ENCODE measurements at regions not wholly inside any gene's neighbourhood (a gene's known extent, or its start where the extent isn't known, plus 50 kb on each side); places are given as distances from the start of the nearest gene placed in this dataset.

DNA sequence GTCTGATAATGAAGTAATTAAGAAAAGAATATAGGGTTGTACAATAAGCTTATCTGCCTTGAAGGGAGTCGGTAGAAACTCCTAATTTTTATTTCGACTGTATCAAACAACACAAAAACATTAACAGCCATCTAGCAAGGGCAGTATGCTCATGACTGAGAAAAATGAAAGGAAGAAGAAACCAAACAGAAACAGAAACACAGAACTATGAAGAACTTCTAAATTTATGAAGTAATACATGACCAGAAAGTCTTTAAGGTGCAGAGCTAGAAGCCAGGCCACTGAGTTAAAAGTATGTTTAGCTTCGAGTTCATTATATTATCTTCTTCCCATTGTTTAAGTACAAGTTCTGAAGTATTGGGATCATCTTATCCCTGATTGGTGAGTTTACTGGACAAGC is 367.3 kb upstream of the C9orf72 start:
- no peak for DNase-seq
- intact Hi-C loops (cut with DNase I), result no loop called here
- no peak for ATAC-seq (ENCODE audit: poor library complexity)

DNA sequence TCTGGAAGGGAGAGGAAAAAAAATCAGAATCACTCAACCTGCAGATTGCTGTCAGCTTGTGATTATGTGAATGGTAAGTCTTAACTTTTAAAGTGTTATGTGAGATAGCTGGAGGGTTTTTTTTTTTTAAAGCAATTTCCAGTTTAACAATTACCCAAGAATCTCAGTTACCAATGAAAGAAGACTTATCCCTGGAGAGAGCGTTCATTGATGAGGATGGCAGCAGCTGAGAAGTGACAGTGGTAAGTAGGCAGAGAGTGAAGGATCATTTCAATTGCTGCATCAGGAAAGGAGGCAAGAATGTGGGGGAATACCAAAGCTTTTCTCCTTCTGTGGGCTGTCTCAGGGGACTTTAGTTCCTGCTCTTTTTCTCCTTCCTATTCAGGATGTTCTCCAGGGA is 370.2 kb upstream of the C9orf72 start:
- ATAC-seq (ENCODE audit: poor library complexity) (no peak), DNase-seq (no peak)
- intact Hi-C loops (cut with DNase I), result no loop called here

DNA sequence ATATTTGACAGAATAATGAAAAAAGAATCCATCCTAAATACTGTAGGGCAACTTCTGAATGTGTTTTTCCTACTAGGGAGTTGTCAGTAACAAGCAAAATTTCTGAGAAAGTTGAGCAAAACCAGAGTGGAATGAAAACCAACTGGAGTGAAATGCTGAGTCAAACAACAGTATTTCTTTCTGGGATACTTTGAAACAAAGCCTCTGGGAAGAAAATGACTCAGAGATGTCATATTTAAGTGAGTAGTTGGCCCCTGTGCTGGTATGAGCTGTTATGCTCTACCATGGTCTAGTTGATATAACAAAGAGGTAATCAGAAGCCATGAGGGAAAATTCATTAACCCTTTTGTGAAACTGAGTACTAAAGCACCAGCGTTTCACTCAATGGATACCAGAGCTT is 372.1 kb upstream of the C9orf72 start:
- DNase-seq, result no peak
- no peak for ATAC-seq (ENCODE audit: poor library complexity)
- intact Hi-C loops (cut with DNase I), result no loop called here

DNA sequence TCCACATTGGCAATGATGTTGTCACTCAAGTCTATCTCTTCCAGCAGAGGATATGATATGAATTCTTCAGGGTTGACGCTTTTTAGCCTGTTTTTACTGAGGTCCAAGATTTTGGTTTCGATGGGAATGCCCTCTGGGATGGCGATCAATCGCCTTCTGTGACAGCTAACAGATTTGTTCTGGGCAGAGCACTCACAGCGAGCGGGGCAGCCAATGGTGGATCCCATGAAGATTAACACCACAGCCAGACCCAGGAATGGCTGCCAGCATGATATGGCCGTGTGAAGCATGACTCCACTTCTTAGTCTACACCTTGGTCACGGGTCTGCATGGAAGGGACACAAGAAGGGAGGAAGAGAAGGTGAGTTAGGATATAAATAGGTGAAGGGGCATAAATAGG is 377.1 kb upstream of the C9orf72 start:
- intact Hi-C loops (cut with DNase I), result no loop called here
- ATAC-seq (ENCODE audit: poor library complexity) (no peak), DNase-seq (no peak)

DNA sequence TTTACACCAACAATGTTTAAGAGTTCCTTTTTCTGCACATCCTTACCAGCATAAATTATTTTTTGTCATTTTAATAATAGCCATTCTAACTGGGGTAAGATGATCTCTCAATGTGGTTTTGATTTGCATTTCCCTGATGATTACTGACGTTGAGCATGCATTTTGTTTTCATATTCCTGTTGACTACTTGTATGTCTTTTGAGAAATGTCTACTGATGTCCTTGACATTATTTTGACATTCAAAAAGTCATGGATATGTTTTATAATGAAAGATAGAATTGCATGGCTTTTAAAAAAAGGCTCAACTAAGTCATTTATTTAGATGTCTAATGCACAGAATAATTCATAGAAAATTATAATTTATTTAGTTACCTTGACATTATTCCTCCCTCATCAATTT is 381.6 kb upstream of the C9orf72 start:
- intact Hi-C loops (cut with DNase I), result no loop called here
- ATAC-seq (ENCODE audit: poor library complexity) (no peak), DNase-seq (no peak)

DNA sequence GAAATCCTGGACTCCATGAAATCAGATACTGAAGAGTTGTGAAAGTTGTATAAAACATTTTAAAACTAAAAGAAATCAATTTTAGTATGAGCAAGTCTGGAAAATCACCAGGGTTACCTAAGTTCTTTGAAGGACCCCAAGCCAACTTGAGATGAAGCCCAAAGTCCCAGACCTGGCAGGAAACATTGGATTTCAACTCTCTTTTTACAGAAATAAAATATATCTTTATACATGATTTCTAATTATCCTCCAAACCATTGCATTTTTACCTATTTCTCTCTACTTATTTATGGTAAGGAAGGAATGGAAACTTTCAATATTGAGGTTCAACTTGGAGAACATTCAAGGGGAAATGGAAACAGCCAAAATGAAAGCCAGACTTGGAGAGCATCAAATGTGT is 390.6 kb upstream of the C9orf72 start:
- ATAC-seq (ENCODE audit: poor library complexity), result no peak
- intact Hi-C loops (cut with DNase I), result no loop called here

DNA sequence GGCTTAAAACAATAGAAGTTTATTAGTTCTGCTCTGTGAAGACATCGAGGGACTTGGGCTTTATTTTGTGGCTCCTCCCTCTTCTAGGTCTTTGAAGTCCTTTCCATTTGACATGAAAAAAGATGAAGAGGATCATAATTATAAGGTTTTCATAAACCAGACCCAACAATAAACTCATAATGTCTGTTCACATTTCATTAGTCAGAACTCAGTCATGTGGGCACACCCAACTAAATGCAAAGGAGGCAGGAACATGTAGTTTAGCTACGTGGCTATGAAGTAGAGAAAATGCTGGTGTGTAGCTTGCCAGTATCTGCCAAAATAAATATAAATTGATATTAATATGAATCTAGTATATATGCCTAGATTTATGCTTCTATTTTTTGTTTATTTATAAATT is 393.9 kb upstream of the C9orf72 start:
- DNase-seq (no peak), ATAC-seq (ENCODE audit: poor library complexity) (no peak)
- intact Hi-C loops (cut with DNase I), result no loop called here

More for the DNA sequence above, 390.6 kb upstream of the C9orf72 start:
- DNase-seq, result no peak

DNA sequence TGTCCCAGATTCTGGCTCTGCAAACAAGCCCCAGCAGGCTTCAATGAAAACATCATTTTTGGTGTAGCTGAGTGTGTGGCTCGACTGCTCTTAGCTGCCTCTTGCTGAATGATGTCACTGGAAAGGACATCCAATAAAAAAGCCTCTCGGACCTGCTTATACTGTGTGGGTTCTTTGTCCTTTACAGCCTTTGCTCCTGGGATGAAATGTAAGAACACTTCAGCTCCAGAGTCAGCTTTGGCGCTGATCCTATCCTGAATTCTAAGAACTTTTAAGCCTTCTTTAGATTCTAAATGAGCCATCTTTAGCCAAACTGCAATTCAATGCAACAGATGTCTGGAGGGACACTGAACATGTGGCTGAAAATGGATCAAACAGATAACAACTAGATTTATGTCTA is 404.6 kb upstream of the C9orf72 start:
- no peak for DNase-seq
- intact Hi-C loops (cut with DNase I), result no loop called here
- no peak for ATAC-seq (ENCODE audit: poor library complexity)

DNA sequence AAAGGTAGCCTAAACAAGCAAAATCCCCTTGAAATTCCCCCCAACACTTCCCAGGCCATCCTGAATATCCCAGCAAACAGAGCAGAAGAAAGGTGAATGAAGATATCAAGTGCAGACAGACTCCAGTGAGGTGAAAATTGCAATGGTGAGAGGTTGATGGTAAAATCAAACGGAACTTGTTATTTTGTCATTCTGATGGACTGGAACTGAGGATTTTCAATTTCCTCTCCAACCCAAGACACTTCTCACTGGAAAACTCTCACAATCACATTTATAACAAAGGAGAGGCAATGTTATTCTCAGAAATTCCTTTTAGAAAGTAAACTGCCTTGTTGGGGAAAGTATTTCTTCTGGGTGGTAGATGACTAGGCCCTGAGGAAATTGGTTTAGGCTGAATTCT is 412.4 kb upstream of the C9orf72 start:
- intact Hi-C loops (cut with DNase I), result no loop called here
- DNase-seq, result no peak
- no peak for ATAC-seq (ENCODE audit: poor library complexity)

DNA sequence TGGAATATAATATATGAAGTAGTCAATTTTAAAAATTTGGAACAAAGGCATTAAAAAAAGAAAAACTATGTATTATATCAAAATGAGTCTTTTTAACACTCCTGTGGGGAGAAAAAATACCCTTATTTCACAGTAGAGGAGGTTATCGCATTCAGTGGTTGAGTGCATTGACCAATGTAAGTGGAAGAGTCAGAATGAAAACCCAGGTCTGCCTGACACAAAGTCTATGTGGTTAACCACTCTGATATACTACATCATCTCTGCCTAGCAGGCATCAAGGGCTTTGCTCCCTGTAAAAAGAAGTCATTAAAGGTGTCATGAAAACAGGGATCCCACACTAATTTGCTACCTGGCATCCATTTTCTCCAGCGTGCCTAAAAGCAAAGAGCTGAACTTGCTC is 417.2 kb upstream of the C9orf72 start:
- DNase-seq, result no peak
- ATAC-seq (ENCODE audit: poor library complexity), result no peak
- intact Hi-C loops (cut with DNase I), result no loop called here

DNA sequence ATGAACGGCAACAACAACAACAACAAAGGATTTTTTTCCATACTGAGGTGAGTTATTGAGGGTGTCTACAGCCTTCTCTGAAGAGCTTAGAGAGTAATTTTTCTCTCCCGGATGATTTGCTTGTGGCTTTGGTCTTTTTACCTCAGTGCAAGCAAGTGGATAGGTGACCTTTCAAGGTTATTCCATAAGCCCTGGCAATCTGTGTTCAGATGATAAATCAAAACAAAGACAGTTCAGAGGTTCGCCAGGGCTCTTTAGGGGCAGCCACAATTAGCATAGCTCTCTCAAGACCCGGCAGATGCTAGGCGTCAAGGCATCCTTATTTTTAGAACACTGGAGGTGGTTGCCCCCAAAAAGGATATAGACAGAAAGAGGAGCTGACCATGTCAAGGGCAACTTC is 417.9 kb upstream of the C9orf72 start:
- intact Hi-C loops (cut with DNase I), result no loop called here
- DNase-seq (no peak), ATAC-seq (ENCODE audit: poor library complexity) (no peak)

DNA sequence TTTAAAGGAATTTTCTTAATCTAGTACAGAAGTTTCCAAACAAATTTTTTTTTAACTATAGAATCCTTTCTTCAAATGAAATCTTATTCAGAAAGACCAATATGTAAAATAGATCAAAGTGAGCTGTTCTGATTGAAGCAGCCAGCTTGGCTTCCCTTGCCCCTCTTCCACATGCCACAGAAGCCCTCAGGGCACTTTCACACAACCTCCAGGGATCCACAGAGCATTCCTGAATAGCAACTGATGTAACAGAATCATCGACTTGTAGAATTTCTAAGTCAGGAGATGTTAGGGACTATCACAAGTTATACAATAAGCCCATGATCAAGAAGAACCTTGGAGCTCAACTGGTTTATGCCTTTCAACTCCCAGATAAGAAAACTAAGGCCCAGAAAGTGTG is 427.8 kb upstream of the C9orf72 start:
- no peak for DNase-seq

DNA sequence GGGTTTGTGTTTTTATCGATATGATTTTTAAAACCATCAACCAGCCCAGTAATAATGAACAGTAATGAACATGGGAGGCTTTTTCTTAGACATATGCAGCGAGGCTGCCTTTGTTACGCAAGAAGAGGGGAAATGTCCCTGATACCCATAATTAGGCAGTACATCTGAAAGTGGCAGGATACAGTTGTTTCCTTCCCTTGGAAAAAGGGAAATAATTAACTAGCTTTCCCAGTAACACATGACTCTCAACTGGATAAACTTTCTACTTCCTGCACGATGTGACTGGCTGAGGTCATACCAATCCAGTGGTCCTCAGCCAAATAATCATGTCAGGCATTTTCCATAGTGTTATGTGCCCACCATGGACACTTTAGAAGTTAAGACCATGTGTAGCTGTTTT is 431.6 kb upstream of the C9orf72 start:
- intact Hi-C loops (cut with DNase I), result no loop called here
- DNase-seq (no peak), ATAC-seq (ENCODE audit: poor library complexity) (no peak)

More for the DNA sequence above, 427.8 kb upstream of the C9orf72 start:
- ATAC-seq (ENCODE audit: poor library complexity), result no peak
- intact Hi-C loops (cut with DNase I), result no loop called here

DNA sequence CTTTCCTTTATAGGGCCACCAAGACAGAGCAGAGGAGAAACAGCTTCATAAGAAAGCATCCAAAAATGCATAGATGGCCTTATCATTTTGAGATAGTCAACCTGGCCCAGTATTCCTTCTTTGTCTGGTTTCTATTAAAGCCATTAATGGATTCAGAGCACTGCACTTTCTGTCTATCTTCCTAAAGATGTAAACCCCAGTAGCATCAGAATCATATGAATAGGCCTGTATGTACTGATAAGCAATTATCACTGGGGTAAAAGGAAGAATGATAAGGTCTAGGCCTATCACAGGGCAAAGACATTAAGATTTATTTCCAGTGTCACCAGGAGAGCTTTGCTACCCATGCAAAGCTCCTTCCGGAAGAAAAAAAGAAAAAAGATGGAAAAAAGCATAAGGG is 432.5 kb upstream of the C9orf72 start:
- no peak for ATAC-seq (ENCODE audit: poor library complexity)
- no peak for DNase-seq
- intact Hi-C loops (cut with DNase I), result no loop called here

DNA sequence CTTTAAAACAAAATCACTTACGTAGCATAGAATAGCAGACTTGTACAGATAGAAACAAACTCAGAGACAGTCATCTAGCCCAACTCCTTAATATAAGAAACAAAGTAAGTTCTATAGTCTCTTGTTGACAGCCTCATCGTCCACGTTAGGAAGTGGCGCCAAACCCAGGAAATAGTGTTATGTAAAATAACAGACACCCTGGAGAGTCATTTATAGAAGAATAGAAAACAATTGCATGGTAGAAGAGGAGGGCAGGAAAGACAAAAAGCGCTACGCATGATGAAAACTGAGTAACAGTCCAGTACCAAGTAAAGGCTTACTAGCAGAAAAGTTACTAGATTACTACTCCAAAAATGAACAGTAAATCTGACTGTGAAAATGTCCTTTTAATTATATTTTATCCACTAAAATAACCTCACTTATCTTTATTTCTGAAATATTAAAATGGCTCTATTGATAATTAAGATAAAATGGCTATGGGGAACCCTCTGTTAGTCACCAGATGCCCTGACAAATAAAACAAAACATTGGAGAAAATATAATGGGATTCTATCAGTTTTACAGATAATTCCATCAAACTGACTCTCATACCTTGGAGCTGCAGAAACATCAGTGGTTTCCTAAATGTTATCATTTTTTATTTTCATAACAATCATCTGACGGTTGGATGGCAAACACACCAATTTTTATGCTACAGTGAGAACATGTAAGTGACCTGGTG is 434.0 kb upstream of the C9orf72 start:
- DNase-seq (no peak), ATAC-seq (ENCODE audit: poor library complexity) (no peak)
- intact Hi-C loops (cut with DNase I), result no loop called here

DNA sequence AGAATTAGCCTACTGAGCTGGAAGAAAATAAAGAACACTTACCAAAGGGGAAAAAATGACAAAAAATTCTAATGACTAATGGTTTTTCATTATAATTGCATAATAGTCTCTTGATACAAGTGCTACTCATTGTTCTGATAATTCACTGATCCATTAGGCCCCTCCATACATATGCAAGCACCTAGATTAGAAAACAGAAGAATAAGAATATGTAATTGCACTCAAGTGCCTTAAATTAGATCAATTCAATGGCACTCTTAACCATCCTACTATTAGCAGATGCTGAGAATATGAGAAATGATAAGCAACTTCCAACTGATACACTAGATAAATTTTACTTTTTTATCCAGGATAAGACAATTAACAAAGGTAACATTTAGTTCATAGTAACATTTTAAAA is 440.9 kb upstream of the C9orf72 start:
- ATAC-seq (ENCODE audit: poor library complexity), result no peak
- intact Hi-C loops (cut with DNase I), result no loop called here

DNA sequence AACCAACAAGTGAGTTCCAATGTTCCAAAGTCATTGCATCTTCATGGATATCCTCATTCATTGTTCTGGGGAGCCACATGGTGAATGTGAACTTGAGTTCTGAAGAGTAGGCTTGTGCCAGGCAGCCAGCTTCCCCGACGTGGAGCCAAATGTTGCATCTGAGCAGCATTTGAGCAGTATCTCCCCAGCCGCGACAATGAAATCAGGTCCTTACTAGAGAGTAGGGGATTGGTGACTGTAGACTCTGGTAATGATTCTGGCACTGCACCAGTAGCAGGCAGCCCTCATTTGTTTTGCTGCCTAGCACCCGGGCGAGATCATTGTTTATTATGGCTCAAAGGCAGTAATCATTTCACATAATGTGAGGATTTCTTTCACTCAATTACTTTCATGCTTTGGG is 451.4 kb upstream of the C9orf72 start:
- DNase-seq (no peak), ATAC-seq (ENCODE audit: poor library complexity) (no peak)
- intact Hi-C loops (cut with DNase I), result no loop called here

More for the DNA sequence above, 440.9 kb upstream of the C9orf72 start:
- DNase-seq, result no peak

DNA sequence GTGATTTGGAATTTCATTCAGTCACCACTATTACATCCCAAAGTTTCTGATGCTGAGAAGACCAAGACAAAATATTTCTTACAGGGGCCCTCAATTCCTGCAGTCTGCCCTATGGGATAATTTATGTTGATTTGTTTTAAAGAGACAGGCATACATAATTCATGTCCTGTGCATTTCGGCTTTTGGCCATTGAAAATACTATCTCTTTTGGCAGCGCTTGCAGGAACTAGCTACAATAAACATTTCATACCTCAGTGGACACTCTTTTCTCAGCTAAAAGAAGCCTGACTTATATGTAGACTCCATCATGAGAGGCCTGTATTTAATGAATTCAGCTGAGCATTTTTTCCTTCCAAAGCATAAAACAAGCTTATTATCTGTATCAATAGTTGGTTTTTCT is 451.9 kb upstream of the C9orf72 start:
- intact Hi-C loops (cut with DNase I), result no loop called here
- DNase-seq (no peak), ATAC-seq (ENCODE audit: poor library complexity) (no peak)

DNA sequence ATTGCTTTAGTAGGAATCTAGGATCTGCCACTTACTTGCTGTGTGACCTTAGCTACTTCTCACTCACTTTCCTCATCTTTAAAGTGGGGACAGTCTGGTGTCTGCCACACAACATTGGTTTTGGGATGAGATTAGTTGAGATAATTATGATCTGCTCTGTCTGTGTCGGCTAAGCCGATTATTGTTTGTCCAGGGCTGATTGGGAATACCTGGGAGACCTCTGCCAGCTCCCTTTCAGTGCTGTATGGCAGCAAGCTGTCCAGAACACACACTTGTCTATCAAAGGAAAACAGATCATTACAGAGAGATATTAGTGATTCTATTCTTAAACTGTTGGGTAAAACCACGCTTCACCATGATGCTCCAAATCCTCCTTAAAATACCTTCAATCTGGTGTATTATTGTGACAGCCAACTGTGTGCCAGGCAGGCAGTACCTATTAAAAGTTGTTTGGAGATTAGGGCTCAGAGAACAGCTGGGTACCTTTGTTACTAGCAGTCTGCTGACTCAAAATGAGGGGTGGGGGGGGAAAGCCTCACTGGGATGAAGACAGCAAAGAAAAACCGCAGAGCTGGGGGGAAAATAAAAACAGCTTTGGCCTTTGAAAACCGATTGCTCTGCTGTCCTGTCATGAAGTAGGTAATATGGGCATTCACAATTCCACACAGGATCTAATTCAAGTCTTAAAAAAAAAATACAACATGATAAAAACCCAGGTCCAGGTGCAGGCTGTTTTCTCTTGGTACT is 458.4 kb upstream of the C9orf72 start:
- no peak for DNase-seq
- intact Hi-C loops (cut with DNase I), result no loop called here
- ATAC-seq (ENCODE audit: poor library complexity), result no peak

DNA sequence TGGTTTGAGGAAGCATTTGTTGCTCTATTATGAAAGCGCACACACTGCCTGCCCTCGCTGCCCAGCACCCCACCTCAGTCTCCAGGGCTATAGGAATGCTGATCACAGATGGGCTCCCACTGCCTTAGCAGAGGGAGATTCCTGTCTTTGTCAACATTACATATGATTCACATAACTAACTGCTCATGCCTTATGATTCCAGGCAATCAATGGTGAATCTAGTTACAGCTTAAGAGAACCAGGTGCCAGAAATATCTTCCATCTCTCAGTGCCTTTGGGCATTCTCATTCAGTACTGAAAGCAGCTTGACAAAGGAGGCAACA is 458.9 kb upstream of the C9orf72 start:
- no peak for DNase-seq
- intact Hi-C loops (cut with DNase I), result no loop called here
- ATAC-seq (ENCODE audit: poor library complexity), result no peak

DNA sequence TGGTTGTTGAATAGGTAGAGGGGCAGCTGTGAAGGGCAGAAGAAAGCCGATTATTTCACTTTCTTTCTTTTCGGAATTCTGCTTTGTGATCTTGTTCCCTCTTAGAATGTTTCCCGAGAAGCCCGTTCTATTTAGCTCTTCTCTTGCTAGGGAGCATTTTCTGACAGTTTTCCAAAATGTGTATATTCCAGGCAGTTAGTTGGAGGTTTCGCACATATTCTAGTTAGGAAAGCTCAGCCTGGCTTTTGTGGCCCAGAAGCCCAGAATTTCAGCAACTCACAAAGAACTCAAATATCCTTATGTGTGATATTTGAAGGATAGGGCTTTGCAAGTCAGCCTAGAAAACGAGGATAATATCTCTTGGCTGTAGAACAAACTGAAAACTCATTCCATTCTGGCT is 461.0 kb upstream of the C9orf72 start:
- ATAC-seq (ENCODE audit: poor library complexity), result no peak
- DNase-seq, result no peak
- intact Hi-C loops (cut with DNase I), result no loop called here

Data from Right ventricle myocardium superior (tissue), 1 donor.